GM19240 (cell line): ENCODE measurements at regions not wholly inside any gene's neighbourhood (a gene's known extent, or its start where the extent isn't known, plus 50 kb on each side); places are given as distances from the start of the nearest gene placed in this dataset.
"Not testable (repeated sequence)": the region's sequence is repeated elsewhere in the genome, so short reads cannot be mapped to it uniquely, and the experiment has no call there.

Experiments used
- DNase-seq: peaks from one replicate; pipeline ENCODE4 v3.0.0; 2011; ENCODE audit warnings: low spot score; ENCODE audit not compliant: insufficient read length

DNA sequence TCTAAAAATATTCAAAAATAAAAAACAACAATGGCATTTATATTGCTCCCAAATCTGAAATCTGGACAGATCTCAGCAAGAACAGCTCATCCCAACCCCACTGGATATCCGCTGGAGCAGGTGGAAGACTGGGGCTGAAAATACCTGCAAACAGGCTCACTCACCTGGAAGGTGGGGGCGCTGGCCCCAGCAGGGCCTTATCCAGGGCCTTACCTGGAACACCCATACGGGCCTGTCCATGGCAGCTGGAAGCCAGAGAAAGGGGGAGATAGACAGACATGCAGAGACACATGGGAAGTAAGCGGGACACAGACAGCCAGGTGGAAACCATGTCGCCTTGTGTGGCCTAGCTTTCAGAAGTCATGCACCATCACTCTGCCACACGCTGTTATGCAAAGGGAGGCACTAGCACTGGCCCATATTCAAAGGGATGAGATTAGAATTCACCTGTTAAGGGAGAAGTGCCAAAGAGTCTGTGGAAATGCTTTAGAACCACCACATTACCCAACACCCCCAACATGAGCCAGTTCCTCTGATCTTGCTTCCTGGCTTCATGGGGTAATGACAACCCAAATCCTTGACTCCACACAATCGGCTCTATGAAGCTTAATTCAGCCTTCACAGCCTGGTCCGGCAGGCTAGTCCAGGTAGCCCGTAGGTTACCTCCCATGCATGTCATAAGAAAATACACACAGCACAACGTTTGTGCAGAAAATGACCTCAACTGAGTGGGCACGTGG is 99.0 kb upstream of the CDYL start:
- no peak for DNase-seq

GRCh38 chr6:4676016-4676415 is 100.2 kb upstream of the CDYL start:
- no peak for DNase-seq

- DNase-seq = no peak
Measured at GRCh38 chr6:4675121-4675520, 101.1 kb upstream of the CDYL start.

- no peak for DNase-seq
Measured at GRCh38 chr6:4673861-4674260, 102.3 kb upstream of the CDYL start.

- DNase-seq = no peak
Measured at GRCh38 chr6:4672772-4673171, 103.4 kb upstream of the CDYL start.

DNA sequence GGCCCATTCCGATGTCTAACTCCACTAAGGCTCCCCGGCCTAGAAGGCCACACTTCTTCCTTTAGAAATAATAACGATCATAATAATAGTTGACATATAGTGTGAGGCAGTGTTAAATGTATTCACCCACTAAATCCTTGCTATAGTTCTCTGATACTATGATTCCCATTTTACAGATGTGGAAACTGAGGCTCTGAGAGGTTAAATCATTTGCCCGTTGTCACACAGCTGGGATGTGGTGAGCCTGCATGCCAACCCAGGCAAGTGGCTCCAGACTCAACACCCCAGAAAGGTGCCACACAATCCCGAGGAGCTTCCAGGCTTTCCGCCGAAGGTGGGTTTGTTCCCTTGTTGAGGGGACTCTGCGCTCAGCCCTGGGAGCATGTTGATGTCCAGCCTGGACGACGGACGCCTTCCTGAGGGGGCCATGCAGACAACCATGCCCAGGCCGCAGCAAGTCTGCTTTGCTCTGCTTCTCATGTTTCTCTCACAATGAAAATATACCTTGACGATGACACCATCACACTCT is 104.6 kb upstream of the CDYL start:
- DNase-seq = no peak

DNA sequence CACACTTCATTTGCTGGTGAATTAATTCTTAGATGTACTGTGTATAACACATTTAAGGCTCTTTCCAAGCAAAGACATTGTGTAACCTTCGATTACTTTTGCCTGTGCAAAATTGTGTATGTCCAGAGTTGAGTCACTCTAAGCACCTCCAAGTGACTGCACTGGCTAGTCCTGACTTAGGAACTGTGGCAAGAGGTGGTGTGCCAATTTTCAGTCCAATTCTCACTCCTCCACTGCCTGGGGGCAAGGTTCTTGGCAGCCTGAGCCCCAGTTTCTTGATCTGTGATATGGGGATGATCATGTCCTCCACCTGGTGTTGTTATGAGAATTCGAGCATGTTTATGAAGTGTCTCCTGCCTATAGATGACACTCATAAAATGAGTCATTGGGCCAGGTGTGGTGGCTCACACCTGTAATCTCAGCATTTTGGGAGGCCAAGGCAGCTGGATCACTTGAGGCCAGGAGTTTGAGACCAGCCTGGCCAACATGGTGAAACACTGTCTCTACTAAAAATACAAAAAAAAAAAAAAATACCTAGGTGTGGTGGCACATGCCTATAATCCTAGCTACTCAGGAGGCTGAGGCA is 105.3 kb upstream of the CDYL start:
- DNase-seq = no peak

- no peak for DNase-seq
Measured at GRCh38 chr6:4670290-4670689, 105.9 kb upstream of the CDYL start.

DNA sequence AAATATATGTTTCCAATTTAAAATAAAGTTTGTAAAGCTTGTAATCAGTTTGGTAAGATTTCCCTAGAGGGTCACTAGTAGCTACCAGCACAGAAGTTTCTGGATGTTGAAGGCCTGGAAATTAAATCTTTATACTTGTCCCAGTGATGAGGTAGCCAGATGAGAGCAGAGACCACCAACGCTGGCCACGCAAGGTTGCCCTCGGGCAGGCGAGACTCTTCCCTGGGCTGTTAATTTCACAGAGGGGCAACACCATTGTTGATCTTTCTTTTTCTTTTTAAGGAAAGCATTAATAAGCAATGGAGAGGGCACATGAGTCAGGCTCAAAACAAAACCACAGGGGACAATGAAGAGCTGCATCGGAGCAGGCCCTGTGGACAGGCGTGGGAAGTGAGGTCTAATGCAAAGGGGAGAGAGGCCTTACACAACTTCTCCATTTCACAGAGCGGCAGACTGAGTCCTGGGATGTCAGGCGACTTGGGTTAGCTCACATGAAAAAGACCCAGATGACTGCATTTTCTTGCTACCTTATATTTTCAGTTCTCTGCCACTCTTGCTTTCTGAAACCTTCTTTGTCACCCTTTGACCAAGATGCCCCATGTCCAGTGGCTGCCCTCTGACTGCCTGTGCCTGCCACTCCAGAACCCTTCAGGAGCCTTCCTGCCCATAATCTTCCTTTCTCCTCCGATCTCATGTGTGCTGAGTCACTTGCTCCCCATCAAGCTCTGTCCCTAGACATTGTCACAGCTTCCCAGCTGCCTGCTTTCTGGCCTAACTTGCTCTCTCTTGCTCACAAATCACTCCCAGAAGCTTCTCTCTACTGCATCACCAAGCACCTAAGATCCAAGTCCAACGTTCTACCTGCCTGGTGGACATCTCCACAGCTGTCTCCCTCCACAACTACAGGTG is 107.7 kb upstream of the CDYL start:
- DNase-seq = no peak

- DNase-seq = no peak
Measured at GRCh38 chr6:4667591-4667990, 108.6 kb upstream of the CDYL start.

GRCh38 chr6:4666886-4667513 is 109.2 kb upstream of the CDYL start:
- DNase-seq = no peak

- no peak for DNase-seq
Measured at GRCh38 chr6:4665489-4666417, 110.5 kb upstream of the CDYL start.

DNA sequence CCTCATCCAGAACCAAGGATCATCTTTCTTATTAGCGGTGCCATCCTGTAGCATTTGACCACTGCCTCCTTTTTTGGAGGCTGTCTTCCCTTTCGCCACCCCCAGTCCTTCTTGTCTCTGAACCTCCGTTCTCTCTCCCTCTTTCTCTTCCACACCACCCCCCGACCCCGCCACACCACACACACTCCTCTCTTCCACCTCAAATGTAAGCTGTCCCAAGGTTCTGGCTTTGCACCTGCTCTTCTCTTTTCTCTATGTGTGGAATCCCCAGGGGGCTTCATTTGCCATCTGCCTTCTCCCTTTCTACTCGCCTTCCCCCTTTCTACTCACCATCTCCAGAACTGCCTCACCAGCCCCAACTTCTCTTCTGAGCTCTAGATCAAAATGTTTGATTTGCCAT is 111.3 kb upstream of the CDYL start:
- no peak for DNase-seq

DNA sequence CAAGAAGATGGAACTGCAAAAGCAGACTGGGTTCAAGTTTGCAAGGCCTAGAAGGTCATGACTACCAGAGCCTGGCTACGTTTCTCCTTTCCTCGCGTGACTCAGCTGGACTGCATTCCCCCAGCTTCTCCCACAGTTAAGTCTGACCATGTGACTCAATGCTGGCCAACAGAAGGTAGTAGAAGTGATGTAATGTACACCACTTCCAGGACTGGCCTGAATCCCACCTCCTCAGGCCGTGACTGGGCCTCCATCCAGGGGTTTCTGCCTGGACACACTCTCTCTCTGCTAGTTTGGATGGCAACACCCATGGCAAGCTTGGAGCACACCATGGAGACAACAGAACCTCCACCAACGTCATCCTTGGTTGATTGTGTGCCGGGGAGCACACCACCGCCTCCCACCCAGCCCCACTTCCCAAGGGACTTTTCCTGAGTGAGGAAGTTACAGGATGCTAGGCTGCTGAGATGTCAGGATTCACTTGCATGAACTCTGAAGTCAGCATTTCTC is 112.0 kb upstream of the CDYL start:
- no peak for DNase-seq

- DNase-seq = no peak
Measured at GRCh38 chr6:4662886-4663285, 113.3 kb upstream of the CDYL start.

- DNase-seq = no peak
Measured at GRCh38 chr6:4661391-4661790, 114.8 kb upstream of the CDYL start.

DNA sequence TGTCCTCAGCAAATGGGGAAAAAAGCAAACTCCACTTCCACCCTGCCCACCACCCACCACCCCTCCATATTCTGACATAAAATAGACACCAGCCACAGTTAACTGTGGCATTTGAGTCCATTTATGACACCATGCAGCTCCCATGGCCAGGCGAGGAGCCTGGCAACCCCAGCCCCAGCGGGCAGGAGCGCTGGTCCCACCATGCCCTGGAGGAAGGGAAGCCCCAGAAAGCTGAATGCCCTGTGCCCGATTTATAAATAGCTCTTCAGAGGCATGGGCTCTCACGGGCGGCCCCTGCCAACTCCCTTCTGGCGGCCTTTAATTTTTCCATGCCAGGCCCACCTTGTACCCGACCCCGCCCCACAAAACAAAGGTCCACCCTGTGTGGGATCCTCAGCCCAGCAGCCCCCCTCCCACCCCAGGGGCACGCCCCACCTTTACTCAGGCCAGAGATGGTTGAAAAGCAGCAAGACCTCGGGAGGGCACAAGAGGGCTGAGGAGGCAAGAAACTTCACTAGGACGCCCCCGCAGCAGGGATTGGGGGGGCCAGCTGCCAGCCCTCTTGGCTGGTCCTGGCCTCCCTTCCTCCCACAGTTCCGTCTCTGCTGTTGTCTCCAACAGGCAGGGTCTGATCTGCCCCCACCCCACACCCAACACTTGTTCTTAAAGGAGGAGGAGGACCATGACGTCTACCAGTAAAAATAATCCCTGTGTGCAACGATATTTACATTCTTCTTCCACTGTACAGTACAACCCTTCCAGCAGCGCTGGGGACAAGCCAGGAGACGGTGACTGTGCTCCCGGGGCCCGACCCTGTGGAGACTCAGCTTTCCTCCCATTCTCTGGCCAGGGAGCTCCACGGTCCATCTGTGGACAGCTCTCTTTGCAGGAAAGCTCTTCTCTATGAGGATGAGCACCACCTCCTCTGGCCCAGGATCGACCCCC is 115.6 kb upstream of the CDYL start:
- DNase-seq = no peak

GRCh38 chr6:4659719-4660118 is 116.5 kb upstream of the CDYL start:
- not testable (repeated sequence) for DNase-seq

DNA sequence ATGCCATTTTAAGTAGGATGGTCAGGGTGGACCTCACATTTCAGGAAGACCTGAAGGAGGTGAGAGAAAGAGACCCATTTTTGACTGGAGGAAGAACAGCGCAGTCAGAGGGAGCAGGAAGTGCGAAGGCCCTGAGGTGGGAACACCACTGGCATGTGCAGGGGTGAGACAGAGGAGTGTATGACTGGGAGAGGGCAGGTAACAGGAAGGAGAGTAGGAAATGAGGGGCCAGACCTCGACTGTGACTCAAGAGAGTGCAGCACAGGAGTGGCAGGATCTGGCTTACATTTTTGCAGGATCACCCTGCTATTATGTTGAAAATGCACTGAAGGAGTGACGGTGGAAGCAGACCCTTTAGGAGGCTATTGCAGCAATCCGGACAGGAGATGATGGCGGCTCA is 117.7 kb upstream of the CDYL start:
- no peak for DNase-seq
